ENCODE measurements at regions not wholly inside any gene's neighbourhood (a gene's known extent, or its start where the extent isn't known, plus 50 kb on each side); places are given as distances from the start of the nearest gene placed in this dataset.

DNA sequence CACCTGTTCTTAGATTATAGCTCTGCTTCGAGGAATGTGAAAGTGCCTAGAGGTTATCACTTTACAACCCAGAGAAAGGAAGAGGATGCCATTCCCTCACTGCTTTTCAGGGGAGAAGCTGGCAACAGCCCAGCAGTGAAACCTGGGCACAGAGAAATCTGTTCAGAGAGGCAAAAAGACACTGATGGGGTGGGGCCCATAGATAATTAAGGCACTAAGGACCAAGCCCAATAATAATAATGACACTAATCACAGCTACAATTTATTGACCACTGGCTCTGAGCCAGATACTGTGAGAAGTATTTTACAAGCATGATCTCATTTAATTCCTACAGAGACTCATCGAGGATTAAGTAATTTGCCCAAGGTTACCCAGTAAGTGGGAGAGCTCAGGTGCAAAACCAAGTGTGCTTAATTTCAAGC, 168.3 kb downstream of the PIK3R1 start:
- TF ChIP-seq, protein P1, sequence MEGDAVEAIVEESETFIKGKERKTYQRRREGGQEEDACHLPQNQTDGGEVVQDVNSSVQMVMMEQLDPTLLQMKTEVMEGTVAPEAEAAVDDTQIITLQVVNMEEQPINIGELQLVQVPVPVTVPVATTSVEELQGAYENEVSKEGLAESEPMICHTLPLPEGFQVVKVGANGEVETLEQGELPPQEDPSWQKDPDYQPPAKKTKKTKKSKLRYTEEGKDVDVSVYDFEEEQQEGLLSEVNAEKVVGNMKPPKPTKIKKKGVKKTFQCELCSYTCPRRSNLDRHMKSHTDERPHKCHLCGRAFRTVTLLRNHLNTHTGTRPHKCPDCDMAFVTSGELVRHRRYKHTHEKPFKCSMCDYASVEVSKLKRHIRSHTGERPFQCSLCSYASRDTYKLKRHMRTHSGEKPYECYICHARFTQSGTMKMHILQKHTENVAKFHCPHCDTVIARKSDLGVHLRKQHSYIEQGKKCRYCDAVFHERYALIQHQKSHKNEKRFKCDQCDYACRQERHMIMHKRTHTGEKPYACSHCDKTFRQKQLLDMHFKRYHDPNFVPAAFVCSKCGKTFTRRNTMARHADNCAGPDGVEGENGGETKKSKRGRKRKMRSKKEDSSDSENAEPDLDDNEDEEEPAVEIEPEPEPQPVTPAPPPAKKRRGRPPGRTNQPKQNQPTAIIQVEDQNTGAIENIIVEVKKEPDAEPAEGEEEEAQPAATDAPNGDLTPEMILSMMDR (IDR thresholded peaks at IDR 0.05; ENCODE audit: control insufficient read depth, extremely low read depth, insufficient read depth) = no peak
- no peak for DNase-seq (ENCODE audit: low read depth)
- H3K4me3 ChIP-seq (ENCODE audit: low read depth, low read length) = no peak overlapping the region

DNA sequence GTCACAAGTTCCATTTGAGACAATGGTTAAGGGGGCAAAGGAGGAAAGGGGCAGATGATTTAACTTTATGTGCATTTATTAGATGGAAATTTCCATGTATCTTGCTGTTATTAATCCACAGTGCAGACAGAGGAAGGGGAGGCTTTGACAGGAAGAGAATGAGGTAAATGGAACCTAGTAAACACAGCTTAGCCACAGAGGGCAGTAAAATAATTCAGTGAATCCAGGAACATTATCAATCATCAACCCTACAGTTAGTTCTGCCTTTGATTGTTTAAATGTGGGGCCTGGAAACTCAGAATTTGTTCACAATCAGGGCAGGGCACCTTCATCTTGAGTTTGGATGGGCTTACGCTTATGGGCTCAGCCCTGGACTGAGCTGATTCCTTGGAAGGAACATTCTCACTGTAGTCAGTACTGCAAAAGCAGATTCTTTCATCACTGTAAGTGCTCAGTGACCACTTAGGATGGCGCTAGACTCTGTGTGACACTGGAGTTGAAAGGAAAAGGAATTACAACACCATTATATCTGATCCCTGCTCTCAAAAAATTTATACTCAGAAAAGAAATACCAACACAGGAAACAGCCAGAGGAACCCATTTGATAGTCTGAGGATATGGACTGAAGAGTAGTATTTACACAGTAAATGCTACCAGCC, 169.5 kb downstream of the PIK3R1 start:
- DNase-seq (ENCODE audit: low read depth) = no peak
- no peak overlapping the region for H3K4me3 ChIP-seq (ENCODE audit: low read depth, low read length)
- TF ChIP-seq, protein P1 (IDR thresholded peaks at IDR 0.05; ENCODE audit: control insufficient read depth, extremely low read depth, insufficient read depth) = no peak

DNA sequence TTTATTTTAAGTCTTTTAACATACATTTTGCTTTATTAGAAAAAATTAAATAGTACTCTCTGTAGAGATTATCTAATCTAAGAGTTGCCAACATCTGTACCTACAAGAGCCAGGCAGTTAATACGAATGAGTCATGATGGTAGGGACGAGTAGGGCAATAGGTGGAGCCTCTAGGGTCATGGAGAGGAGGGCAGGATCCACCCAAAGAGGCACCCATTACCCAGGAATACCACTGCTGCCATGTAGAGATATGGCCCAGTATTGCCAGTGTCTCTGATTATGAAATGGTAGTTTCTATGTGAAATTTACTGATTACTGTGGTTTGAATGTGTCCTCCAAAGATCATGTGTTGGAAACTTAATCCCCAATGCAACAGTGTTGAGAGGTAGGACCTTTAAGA, 170.4 kb downstream of the PIK3R1 start:
- no peak overlapping the region for H3K4me3 ChIP-seq (ENCODE audit: low read depth, low read length)
- no peak for DNase-seq (ENCODE audit: low read depth)
- TF ChIP-seq, protein P1 (IDR thresholded peaks at IDR 0.05; ENCODE audit: control insufficient read depth, extremely low read depth, insufficient read depth) = no peak

DNA sequence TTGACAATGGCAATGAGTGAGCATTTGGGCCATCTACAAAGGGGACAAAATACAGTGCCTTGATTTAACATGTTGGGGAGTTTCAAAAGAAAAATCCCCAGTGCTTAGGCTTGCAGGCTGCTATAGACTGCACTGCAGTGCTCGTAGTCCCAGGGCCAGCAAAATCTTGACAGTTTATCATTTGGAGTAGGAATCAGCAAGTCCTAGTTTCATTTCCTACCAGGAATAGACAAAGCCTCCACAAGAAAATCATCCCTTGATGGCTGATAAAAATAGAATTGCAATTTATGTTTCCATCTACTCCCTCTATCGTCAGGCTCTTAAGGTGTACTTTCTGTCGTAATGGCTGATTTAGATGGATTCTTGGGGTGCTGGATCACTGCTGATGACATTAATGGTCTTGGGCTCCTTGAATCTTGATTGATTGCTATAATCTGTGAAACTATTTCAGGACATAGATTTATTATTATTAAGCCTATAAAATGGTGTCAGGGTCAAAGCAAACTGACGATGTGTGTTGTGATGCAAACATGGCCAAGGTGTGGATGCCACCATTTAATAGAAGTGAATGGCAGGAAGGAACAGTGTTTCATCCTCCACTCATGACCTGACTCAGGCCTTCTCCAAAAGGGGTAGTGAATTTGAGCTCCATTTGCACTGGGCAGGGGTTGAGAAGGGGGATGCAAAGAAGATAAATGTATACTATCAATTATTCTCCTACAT, 171.7 kb downstream of the PIK3R1 start:
- no peak for DNase-seq (ENCODE audit: low read depth)
- TF ChIP-seq, protein P1 (IDR thresholded peaks at IDR 0.05; ENCODE audit: control insufficient read depth, extremely low read depth, insufficient read depth) = no peak
- H3K4me3 ChIP-seq (ENCODE audit: low read depth, low read length) = no peak overlapping the region

DNA sequence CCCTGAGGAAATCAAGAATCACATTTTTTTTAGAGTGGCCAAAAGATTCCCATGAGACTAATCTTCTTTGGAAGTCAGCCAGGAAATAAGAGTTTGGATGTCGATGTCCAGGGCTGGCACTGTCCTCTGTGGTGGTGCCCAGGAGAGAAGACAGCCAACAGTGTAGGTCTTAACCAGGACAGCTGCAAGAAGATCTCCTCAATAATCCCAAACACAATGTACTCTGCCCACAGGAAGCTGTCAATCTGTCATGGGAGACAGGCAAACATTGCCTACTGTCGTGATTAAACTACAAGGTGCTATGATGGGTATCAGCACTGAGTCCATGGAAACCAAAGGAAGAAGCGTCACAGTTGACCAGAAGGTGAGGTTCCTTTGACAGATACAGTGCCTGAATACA, 174.1 kb downstream of the PIK3R1 start:
- H3K4me3 ChIP-seq (ENCODE audit: low read depth, low read length) = no peak overlapping the region
- TF ChIP-seq, protein P1 (IDR thresholded peaks at IDR 0.05; ENCODE audit: control insufficient read depth, extremely low read depth, insufficient read depth) = no peak
- no peak for DNase-seq (ENCODE audit: low read depth)

DNA sequence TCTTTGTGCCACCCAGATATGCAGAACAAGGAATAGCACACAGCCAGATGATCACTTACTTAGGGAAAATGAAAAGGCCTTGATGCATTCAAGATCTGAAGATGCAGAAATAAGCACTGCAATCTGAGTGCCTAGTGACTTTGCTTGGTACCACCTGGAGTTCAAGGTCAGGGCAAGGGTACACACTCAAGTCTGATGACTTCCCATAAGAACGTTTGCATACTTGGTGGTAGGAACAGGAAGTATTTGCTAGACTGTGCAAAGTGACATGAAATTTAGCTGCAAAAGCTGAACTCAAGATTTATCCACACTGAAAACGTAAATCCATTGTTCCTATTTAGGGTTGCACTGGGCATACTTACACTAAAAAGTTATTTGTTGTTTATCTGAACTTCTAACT, 177.1 kb downstream of the PIK3R1 start:
- H3K4me3 ChIP-seq (ENCODE audit: low read depth, low read length) = no peak overlapping the region
- TF ChIP-seq, protein P1 (IDR thresholded peaks at IDR 0.05; ENCODE audit: control insufficient read depth, extremely low read depth, insufficient read depth) = no peak
- no peak for DNase-seq (ENCODE audit: low read depth)
